ENCODE measurements at regions not wholly inside any gene's neighbourhood (a gene's known extent, or its start where the extent isn't known, plus 50 kb on each side); places are given as distances from the start of the nearest gene placed in this dataset.

- TF ChIP-seq CTCF (conservative IDR thresholded peaks at IDR 0.05; ENCODE audit: low read depth, low read length) (no peak), EZH2 (IDR thresholded peaks at IDR 0.05; ENCODE audit: borderline replicate concordance, low read depth, low read length, poor library complexity, severe bottlenecking) (no peak)
Measured at GRCh38 chr4:158444621-158445020, 77.1 kb upstream of the RXFP1 start.

Measured in A673 (cell line).